AG08395 (cell line): ENCODE measurements at regions not wholly inside any gene's neighbourhood (a gene's known extent, or its start where the extent isn't known, plus 50 kb on each side); places are given as distances from the start of the nearest gene placed in this dataset.
"Not testable (repeated sequence)": the region's sequence is repeated elsewhere in the genome, so short reads cannot be mapped to it uniquely, and the experiment has no call there.

Source experiments
- DNase-seq: peaks from one replicate; pipeline ENCODE4 v3.0.0; 2012; ENCODE audit warnings: mixed read lengths, low spot score

DNA sequence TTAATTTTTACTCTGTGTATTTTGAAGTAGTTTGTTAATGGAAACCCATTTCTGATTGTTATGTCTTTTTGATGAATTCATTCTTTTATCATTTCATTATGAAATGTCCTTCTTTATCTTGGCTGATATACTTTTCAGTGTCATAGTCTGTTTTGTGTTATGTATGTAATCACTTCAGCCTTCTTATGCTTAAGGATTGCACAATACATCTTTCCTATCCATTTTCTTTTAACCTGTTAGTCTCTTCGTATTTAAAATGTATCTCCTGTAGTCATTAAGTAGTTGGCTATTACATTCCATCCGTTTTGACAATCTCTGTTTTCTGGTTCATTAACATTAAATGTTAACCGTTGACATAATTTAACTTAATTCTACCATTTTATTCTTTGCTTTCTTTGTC is 344.6 kb upstream of the CTNND2 start:
- no peak for DNase-seq

DNA sequence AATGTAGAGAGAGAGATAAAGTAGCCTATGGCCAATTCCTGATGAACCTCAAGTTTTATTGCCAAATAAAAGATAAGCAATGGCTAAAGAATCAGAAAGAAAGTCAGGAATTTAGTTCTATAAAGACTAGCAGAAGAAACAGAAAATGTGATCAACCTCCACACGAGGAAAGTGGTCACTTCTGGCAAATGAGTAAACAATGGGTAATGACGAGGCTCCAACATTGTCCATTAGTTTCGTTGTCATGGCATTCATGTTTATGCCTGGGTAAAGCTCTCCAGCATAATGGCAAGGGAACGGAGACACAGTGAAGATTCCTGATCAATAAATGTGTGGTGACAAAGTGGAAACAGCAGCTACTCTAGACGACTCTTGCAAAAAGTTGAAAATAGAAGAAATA is 341.8 kb upstream of the CTNND2 start:
- DNase-seq, result no peak

DNA sequence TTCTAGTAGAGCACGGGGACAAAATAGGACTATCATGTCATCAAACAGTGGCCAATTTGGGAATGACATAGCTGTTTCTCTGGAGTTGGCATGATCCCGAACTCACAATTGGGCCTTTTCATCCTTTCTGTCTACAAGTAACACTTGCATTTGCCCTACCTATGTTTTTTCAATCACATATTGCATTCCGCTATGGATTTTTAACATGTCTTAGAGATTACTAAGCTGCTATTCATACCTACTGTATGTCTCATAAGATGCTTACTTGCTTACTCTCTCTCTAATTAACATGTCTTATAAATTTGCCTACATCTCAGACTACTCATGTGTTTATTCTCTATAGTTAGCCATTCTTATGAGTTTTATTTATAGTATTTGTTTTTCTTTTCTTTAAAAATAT is 341.2 kb upstream of the CTNND2 start:
- no peak for DNase-seq

DNA sequence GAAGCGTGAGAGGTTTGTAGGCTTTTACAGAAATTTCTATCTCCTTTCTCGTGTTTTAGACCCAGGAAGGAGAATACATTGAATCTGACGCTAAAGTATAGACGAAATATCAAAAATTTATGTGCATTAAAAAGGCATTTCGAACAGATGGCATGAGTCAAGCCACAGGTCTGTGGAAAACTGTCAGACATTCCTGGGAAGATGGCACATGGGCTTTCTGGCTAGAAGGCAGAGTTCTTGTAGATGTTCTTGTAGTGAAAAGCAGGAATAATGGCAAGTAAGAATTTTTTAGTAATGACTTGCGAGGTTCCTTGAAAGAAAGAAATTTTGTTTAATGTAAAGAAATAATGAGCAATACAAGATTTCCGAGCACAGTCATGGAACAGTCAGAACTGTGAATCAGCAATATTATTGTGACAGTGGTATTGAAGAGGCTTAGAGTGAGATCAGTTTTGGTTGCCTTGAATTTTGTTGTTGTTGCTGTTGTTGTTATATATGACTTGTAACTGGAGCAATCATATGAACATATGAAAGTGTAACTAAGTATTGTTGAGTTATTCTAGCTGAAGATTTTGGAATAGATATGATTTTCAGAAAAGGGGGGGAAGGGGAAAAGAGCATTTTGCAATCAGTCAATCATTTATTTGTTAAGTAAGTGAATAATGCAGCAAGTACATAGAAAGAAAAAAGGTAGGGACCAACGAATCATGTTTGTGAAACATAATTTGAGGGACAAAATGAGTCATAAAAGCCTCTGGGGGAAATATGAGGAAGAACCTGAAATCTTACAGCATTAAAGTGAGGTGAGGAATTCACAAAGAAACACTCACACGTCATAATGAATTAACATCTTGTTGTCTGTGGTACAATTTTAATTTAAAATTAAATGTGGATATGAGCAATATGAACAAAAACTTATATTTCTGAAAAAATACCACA is 339.0 kb upstream of the CTNND2 start:
- DNase-seq, result no peak

DNA sequence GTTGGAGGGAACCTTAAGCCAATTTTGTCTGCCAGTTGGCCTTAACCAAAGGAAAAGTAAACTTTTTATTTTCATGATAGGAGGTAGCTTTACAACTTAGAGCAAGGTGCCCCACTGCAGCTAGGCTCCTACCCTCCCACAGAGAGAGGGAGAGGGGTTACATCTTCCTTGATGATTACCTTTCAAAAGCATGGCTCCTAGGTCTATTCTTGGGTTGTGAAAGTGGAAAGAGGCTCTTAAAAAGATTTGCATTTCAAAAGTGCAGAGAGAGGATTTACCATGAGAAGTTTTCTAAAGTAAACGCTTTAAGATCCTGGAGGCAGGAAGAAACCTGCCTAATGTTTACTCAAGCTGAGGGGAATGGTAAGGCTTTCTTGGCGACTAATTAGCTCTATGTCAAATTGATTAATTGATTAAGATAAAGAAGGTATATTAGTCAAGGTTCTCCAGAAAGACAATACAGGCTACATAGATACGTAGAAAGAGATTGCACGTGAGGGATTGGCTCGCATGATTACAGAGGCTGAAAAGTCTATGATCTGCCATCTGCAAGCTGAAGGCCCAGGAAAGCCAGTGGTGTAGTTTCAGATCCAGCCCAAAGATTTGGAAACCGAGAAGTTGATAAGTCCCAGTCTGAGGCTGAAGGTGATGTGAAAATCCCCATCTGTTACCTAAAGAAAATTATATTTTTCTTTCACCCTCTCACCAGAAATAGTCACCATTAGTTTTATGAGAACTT is 333.8 kb upstream of the CTNND2 start:
- DNase-seq, result no peak

DNA sequence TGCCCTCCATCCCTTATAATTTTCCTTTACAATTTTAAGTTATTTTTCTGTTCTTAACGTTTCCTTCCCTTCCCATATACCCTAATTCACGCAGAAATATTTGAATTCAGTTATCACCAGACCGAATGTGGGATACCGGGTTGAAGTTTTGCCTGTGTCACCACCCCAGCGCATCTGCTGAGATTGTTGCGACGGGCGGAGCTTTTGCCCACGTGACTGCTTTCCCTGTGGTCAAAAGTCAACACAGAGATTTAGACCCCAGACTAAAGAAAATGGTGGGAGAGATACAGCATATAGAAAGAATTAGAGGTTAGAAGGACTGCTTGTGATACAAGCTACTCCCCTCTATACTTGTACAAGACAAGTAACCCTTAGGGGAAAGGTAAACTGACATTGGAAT is 326.4 kb upstream of the CTNND2 start:
- DNase-seq, result no peak

DNA sequence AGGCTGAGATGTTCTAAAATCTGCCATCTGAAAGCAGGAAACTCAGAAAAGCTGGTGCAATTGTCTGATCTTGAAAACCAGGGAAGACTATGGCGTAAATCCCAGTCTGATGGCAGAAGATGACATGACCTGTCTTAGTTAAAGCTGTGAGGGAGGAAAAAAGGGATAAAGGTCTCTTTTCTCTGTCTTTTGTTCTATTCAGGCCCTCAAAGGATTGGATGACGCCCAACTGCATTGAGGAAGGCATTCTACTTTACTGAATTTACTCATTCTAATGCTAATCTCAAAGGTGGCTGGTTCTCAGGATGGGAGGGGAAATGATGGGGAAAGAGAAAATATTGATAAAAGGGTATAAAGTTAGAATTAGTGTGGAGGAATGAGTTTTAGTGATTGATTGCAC is 312.8 kb upstream of the CTNND2 start:
- no peak for DNase-seq

DNA sequence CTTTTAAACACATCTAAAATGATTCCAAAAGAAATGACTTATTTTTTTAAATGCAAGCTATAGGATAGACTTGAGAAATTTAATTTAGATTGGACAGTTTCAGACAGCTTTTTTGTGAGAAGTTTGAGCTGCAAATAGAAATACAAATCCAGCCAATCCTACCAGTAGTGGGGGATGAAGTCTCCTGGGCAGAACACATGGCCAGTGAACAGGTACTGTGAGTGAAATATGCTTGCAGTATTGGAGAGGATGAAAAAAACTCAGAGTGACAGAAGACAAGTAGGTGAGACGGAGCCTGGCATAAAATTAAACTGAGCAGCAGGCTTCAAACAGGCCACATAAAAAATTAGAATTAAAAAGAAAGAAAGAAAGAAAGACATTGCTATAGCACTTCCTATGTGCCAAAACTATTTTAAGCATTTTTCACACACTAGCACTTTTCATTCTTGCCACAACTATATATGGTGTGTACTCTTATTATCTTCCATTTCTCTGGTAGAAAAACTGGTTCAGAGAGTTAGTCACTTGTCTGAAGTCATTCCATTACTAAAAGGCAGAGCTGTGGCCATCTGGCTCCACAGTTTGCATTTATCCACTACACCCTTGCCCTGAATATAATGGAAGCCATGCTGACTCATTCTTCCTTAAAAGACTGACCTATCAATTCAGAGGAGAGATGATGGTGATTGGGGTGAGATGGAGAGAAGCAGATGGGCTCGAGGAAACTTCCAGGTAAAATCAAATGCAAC is 310.2 kb upstream of the CTNND2 start:
- no peak for DNase-seq

DNA sequence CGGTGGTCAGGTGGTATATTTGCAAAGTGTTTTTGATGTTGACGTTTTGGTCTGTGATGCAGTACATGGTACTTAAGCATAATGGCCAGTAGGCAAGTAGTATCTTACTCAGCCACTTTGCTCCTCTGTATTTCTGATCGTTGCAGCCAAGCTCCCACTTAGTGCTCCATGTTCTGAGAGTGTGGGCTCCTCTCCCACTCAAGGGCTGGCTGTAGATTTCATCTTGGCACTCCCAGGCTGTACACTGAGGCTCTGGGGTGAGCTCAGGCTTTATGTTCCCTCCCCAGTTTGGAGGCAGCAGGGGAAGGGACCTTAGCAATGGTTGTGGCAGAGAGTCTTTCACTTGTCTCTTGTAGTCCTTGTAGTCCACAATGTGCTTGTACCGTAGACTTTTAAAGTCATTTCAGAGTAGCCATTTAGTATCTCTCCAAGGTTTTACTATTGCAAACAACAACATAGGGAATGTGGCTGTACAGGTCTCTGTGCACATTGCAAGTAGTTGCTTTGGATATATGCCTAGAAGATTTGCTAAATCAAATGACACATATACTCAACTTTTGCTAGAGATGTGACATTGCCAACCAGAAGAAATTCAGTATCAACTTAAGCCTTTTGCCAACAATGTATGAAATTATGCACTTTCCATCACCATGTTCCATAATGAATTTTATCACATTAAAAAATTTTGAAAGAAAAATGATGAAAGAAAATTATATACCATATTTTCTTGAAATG is 304.3 kb upstream of the CTNND2 start:
- no peak for DNase-seq

DNA sequence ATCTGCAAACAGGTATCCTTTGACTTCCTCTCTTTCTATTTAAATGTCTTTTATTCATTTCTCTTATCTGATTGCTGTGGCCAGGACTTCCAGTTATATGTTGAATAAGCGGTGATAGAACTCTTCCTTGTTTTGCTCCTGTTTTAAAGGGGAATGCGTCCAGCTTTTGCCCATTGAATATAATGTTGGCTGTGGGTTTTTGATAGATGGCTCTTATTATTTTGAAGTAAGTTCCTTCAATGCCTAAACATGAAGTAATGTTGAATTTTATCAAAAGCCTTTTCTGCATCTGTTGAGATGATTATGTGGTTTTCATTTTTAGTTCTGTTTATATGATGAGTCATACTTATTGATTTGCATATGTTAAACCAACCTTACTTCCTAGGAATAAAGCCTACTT is 300.5 kb upstream of the CTNND2 start:
- DNase-seq, result no peak

DNA sequence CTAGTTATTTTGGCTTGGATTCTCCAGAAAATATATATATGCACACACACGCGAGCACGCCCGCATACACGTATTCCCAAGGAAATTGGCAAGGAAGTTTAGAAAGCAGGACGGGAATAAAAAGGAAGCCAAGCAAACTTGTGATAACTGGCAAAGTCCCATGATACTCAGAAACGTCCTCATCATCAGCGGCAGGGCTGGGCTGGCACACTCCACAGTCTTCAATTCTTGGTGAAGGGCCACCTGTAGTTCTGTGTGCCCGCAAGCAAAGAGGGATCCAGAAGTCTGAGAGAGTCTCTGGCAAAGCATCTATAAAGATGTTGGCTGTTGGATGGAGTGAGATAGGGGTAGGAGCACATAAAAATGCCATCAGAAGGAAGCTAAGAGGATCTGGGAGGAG is 289.3 kb upstream of the CTNND2 start:
- no peak for DNase-seq

DNA sequence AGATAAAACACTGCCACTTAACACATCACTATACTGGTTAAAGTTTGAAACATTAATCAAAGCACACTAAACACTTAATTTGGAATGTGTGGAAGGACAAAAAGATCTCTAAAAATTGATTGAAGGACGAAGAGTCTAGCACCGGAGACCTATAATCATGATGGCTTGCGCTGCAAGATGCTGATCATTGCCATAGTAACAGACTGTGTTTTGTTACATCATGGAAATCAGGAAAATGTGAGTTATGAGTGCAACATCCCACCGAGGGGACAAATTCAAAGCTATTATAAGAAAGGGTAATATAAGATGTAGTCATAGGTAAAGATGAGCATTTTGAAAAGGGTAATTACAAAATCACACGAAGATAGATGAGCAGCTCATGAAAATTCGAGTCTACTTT is 278.8 kb upstream of the CTNND2 start:
- DNase-seq, result no peak

DNA sequence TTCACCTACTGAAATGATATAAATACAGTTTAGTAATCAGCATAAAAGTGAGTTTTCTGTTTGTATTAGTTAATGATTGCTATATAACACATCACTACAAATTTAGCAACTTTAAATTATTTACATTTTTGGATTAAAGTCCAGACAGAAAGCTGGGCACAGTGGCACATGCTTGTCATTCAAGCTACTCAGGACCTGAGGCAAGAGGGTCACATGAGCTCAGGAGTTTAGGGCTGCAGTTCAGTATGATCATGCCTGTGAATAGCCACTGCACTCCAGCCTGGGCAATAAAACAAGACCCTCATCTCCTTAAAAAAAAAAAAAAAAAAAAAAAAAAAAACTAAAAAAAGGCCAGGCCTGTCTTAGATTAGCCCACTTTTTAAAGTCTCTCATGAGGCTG is 273.6 kb upstream of the CTNND2 start:
- no peak for DNase-seq

DNA sequence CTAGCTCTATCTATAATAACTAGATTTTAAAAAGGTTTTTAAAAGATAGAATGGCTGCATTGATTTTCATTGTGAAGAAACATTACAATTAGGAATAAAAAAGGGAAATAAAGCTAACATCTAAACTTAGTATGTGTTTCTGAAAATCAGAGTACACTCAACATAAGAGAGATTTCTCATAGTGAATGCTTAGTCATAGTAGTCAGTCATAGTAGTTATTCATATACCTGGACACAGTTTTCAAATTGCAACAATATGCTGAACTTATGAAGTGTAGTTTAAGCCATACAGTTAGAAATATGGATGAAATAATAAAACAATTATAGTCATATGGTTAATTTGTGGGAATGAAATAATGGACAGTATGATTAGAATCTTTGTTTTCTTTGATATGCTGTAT is 273.0 kb upstream of the CTNND2 start:
- no peak for DNase-seq

DNA sequence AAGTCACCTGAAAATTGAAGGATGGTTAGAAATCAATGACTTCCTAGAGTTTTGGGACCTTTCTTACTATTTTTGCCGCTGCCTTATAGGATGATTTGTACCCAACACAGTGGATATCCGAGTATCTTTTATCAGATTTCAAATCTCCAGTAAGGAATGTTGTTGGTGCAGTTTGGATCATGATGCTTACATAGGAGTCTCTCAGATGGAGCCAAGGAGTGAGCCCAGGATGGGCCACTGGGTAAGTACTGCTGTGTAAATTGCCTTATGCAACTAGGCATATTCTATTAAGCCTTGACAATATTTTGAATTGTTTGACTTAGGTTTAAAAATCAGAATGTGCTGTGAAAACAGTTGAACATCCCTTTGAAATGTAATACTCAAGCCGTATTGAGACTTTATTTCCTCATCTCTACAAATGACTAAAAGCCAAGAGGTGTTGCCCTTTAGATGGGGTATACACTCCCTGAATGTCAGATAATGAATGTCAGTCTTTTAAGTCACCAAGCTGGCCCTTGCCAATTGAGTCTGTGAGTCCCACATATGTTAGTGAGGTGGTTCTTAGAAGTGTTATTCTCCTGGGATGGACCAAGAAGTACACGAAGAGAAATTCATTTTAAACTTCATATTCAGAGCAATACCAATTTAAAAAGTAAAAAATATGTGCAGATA is 271.8 kb upstream of the CTNND2 start:
- no peak for DNase-seq

DNA sequence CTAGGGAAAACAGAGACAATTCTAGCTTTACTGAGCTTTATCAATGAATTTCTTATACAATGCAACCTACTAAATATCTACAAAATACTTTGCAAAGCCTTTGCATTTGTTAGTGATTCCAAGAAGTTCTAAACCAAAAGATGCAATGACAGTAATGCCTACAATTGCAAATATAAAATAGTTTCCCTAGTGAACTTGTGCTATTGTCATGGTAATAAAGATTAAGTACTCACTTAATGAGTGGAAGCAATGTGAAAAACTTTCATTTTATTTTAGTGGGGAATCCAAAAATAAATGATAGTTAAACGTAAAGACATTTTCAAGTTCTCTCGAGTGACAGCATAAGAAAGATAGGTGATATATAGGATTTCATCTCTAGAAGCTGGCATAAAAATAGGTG is 270.5 kb upstream of the CTNND2 start:
- no peak for DNase-seq

DNA sequence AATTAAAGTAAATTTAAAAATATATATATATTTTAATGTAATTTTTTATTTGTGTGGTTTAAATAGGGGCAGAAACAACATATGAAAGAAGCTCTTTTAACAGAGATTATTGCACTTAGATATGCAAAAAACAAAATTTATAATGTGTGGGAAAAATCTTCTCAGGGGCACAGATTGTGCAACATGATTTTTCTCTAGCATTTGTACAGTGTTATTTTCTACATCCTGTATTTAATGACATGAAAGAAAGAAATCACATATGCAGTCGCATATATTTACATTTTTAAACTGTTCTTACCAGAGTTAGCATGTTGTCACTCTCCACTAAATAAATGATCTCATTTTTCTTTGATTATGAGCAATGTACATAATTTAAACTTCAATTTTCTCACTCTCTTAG is 265.3 kb upstream of the CTNND2 start:
- no peak for DNase-seq

DNA sequence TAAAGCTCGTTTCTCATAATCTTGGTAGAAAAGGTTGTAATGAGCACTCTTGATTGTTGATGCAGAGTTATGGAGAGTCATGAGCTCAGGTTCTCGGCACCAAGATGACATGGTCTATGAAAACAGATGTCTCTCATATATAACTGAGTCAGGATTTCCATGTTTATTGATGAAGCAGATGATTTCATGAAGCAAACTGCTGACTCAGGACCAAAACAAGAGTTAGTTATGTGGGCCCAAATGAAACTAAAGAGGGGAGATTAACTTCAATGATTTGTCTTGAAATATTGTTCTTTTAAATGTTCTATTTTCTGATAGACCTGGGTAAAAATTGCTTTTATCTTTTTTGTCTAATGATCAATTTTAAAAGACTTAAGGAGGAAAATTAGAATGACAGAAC is 258.6 kb upstream of the CTNND2 start:
- DNase-seq, result no peak

DNA sequence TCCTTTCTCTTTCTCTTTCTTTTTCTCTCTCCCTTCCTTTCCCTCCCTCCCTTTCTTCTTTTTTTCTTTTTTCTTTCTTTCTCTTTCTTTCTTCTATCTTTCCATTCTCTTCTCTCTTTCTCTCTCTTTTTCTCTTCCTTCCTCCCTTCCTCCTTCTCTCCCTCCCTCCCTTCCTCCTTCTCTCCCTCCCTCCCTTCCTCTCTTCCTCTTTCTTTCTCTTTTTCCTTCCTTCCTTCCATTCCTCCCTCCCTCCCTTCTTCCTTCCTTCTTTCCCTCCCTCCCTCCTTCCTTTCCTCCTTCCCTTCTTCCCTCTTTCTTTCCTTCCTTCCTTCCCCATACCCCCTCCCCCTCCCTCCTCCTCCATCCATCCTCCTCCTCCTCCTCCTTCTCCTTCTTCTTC is 243.3 kb upstream of the CTNND2 start:
- DNase-seq, result no peak

DNA sequence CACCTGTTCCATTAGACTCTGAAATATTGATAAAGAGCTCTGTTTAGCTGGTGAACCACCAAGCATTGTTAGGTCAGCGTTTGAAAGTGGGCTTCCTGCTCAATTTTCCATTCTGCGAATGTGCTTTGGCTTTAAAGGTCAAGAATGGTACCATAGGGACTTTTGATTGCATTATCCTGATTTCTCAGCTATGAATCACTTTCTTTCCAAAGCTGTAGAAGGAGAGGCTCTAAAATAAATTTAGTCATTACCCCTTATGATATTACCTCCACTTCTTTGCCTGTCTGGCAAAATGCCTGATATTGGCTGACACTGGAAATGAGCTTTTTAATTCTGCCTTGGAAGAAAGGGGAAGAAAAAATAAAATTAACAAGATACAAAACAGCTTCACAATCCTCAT is 237.2 kb upstream of the CTNND2 start:
- no peak for DNase-seq

DNA sequence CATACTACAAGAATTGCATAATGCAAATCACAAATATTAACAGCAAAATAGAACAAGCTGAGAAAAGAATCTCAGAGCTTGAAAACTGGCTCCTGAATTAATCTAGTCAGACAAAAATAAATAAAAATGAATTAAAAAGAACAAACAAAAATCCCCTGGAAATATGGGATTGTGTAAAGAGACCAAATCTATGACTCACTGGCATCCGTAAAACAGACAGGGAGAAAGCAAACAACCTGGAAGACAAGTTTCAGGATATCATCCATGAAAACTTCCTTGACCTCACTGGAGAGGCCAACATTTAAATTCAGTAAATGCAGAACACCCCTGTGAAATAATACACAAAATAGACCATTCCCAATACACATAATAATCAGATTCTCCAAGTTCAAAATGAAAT is 229.3 kb upstream of the CTNND2 start:
- DNase-seq, result no peak

DNA sequence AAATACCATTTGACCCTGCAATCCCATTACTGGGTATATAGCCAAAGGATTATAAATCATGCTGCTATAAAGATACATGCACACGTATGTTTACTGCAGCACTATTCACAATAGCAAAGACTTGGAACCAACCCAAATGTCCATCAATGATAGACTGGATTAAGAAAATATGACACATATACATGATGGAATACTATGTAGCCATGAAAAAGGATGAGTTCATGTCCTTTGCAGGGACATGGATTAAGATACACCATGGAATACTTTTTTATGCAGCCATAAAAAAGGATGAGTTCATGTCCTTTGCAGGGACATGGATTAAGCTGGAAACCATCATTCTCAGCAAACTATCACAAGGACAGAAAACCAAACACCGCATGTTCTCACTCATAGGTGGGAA is 226.8 kb upstream of the CTNND2 start:
- not testable (repeated sequence) for DNase-seq
